Right cardiac atrium (tissue), 5 donors: ENCODE measurements at regions not wholly inside any gene's neighbourhood (a gene's known extent, or its start where the extent isn't known, plus 50 kb on each side); places are given as distances from the start of the nearest gene placed in this dataset.
"Not testable (repeated sequence)": the region's sequence is repeated elsewhere in the genome, so short reads cannot be mapped to it uniquely, and the experiment has no call there.

ENCODE experiments used
- ATAC-seq, 2 donors: fragments of 200-7000 bp; cut with Tn5 transposase; one replicate each; pipeline versions ENCODE4 v1.8.0 to v1.9.1; 2020; ENCODE audit warnings: moderate library complexity in 2 of 2, mild to moderate bottlenecking in 1 of 2
- DNase-seq, 3 donors: peaks; one replicate each; pipeline ENCODE4 v3.0.0-alpha.2; 2020
- H3K27ac ChIP-seq: one replicate; pipeline ENCODE4 v1.5.1; 2013; ENCODE audit warnings: mild to moderate bottlenecking, low read length, control low read depth, moderate library complexity
- H3K27me3 ChIP-seq: one replicate; pipeline ENCODE4 v1.6.1; 2013; ENCODE audit not compliant: control insufficient read depth, insufficient read depth
- H3K4me1 ChIP-seq: one replicate; pipeline ENCODE4 v1.6.1; 2013; ENCODE audit warnings: low read length; ENCODE audit not compliant: control insufficient read depth, insufficient read depth
- H3K4me3 ChIP-seq: one replicate; pipeline ENCODE4 v1.5.1; 2013; ENCODE audit warnings: low read length, control low read depth
- H3K9me3 ChIP-seq: one replicate; pipeline ENCODE4 v1.6.1; 2013; ENCODE audit warnings: low read length; ENCODE audit not compliant: control insufficient read depth
- WGBS: extraction: QIAGEN DNeasy Blood & Tissue Kit; methylation state at CpG from one replicate; pipeline ENCODE4 v1.1.7; 2013; 5-methylcytosine and 5-hydroxymethylcytosine counted together
- intact Hi-C, 4 donors: fragments of 100-400 bp; cut with DNase I; formaldehyde crosslinking; loops; one replicate each; pipeline versions ENCODE4 v1.11.0 to v1.14.0; 2022 to 2023
- donor health status: healthy with polysubstance abuse.
- donor health status: DM: no; HTN: yes; CAD: no.
- donor health status: DM: no; HTN: no; CAD: no.
- donor health status: DM: no; HTN: yes; CAD: no; lungs with severe emphysema.
- donor health status: DM: yes; HTN: yes; CAD: no.

DNA sequence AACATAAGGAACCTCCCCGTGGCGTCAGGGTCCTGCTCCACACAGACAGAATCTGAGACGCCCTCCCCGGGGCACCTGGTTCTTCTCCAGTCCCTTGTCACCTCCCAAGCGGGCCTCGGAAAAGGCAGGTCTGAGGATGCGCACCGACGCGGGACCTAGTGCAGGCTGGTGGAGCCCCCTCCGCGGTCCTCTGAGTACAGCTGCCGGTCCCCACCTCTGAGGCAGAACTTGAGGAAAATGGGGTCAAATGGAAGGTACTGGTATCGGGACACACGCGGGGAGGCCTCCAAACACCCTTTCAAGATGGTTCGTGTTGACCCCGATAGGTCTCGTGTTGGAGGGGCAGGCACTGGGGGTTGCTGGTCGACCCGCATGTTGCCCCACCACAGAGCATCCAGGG lies 1725.3 kb downstream of the SPATA31A7 start:
- H3K27ac ChIP-seq, H3K9me3 ChIP-seq, H3K4me3 ChIP-seq, ATAC-seq, H3K4me1 ChIP-seq, intact Hi-C loops, H3K27me3 ChIP-seq: not testable (repeated sequence)
- peak in 1 of 3 donors; percentile 38 for DNase-seq
- WGBS = 33% methylated on average over 10 of the region's 21 CpGs

DNA sequence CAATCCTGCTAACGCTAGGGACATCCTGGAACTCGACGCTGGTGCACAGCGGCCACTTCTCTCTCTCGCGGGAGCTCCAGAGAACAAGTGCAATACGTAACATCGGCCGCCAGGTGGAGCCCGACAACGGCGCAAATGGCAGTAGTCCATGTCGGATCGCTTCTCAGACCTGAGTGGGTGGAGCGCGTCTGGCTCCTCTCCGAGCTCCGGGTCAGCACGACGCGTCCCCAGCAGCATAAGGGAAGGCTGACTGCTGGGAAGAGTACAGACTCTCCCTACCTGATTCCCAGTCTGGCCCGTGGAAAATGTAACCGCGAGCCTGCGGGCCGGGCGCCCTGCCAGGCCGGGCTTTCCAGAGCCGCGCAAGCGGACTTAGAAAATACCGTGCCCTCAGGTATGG lies 1725.8 kb downstream of the SPATA31A7 start:
- DNase-seq (peak in 1 of 3 donors; percentile 26), ATAC-seq (peak; percentile 100)
- H3K4me3 ChIP-seq, H3K4me1 ChIP-seq, H3K27ac ChIP-seq, H3K9me3 ChIP-seq, intact Hi-C loops, H3K27me3 ChIP-seq: not testable (repeated sequence)
- 0% methylated on average over 12 of the region's 32 CpGs for WGBS

DNA sequence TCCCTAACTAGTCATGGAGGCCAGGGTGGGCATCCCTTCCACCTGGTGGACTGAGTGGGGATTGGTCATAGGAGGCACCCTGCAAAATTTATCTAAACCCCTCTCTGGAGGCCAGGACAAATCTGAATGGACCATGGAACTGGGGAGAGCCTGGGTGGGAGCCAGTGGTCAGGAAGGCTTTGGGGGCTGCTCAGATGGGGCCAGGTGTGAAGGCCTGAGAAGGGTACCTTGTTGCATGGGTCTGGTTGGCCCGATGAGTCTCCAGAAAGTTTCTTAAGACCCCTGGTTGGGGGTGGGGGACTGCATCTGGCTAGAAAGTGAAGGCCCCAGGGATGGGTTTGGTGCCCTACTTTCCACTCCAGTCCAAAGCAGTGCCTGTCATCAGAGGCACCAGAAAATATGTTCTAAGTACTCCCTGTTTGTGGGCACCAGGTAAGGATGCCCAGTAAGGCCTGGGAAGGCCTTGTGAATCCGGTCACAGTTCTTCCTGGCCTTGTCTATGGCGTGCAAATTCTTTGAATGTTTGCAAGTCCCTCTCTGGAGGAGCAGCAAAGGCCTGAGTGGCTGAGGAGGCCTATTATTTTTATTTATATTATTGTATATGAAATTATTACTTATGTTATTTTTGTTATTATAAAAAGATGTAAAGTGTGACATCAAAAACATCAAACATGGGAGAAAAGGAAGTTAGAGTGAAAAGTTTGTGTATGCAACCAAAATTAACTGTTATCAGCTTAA lies 1729.0 kb downstream of the SPATA31A7 start:
- H3K4me1 ChIP-seq, H3K27ac ChIP-seq, H3K27me3 ChIP-seq, H3K9me3 ChIP-seq, ATAC-seq, intact Hi-C loops, H3K4me3 ChIP-seq: not testable (repeated sequence)
- peak in 2 of 3 donors; percentile 10 to 12 for DNase-seq
- WGBS = 93% methylated on average over 3 of the region's 3 CpGs

DNA sequence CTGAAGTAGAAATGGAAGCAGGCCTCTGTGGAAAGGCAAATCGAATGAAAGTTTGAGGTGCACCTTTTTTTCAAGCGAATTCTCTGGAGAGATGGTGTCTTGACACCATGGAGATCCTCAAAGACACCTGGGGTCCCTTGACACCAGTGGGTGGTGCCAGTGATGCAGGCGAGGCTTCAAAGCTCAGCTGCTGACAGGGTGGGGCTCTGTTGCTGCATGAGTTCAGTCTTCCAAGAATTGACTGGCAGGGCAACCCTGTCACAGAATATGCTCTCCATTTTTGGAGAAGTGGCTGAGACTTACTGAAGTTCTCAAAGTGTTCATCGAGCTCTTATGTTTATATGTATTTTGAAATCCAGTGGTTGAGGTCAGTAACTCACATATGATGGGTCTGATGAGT lies 1741.6 kb downstream of the SPATA31A7 start:
- H3K4me3 ChIP-seq, intact Hi-C loops, ATAC-seq, H3K27me3 ChIP-seq, DNase-seq, H3K4me1 ChIP-seq, H3K27ac ChIP-seq, H3K9me3 ChIP-seq: not testable (repeated sequence)
- WGBS = no CpG with 5 or more reads among the region's 4 CpGs

DNA sequence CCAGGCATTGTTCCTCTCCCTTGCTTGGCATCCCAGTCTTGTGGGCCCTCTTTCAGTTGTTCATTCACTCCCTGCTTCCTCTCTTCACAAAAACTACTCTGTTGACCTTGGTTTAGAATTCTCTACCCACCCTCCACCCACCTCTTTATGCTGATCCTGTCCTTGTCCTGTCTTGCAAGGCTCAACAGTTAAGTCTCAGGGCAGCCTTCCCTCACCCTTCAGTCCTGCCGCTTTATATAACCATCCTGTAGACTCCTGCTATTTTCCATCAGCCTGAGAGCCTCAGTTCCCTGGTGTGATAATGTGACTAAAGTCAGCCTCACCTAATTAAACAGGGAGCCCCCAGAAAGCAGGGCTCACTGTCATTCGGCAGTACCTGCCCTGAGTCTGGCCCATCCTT lies 1763.0 kb downstream of the SPATA31A7 start:
- intact Hi-C loops, ATAC-seq: not testable (repeated sequence)
- no CpG with 5 or more reads among the region's 2 CpGs for WGBS

More for the DNA sequence above, 1763.0 kb downstream of the SPATA31A7 start:
- not testable (repeated sequence) for H3K4me3 ChIP-seq, H3K27me3 ChIP-seq, H3K27ac ChIP-seq, H3K9me3 ChIP-seq, H3K4me1 ChIP-seq, DNase-seq
